Testis (tissue), 2 donors: ENCODE measurements at regions not wholly inside any gene's neighbourhood (a gene's known extent, or its start where the extent isn't known, plus 50 kb on each side); places are given as distances from the start of the nearest gene placed in this dataset.
A peak's percentile ranks its signal among the peaks of the same experiment; 100 is the strongest.

Experiments used
- POLR2A ChIP-seq: fragments of 450-650 bp; IDR thresholded peaks from one replicate; pipeline ENCODE4 v1.6.1; 2017; ENCODE audit warnings: antibody characterized with exemption, mild to moderate bottlenecking, moderate library complexity
- TF ChIP-seq, protein P1 (sequence below), 3 experiments: fragments of 450-650 bp in 2 of 3; fragments of 200-600 bp in 1 of 3; sonication (generic) in 1 of 3; IDR thresholded peaks; one replicate each; pipeline ENCODE4 v1.5.1; 2016 to 2019; ENCODE audit warnings: antibody characterized with exemption in 3 of 3, mild to moderate bottlenecking in 2 of 3, moderate library complexity in 1 of 3

DNA sequence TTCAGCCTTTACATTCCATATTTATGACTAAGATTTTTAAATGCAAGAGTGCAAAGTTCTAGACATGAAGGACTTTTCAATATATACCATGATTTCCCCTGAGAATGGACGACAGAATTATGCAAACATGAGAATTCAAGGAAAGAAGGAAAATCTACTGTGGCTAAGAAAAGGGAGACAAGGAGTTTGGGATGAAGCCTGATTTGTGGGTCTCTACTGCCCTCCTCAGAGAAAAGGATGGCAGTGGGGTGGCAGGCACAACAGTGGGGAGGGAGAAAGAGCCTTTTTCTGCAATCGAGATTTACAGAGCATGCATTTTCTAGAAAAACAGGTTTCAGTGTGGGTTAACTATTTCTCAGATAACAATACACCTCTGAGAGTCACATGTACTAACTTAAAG lies 466.9 kb upstream of the NRSN1 start:
- TF ChIP-seq, protein P1, sequence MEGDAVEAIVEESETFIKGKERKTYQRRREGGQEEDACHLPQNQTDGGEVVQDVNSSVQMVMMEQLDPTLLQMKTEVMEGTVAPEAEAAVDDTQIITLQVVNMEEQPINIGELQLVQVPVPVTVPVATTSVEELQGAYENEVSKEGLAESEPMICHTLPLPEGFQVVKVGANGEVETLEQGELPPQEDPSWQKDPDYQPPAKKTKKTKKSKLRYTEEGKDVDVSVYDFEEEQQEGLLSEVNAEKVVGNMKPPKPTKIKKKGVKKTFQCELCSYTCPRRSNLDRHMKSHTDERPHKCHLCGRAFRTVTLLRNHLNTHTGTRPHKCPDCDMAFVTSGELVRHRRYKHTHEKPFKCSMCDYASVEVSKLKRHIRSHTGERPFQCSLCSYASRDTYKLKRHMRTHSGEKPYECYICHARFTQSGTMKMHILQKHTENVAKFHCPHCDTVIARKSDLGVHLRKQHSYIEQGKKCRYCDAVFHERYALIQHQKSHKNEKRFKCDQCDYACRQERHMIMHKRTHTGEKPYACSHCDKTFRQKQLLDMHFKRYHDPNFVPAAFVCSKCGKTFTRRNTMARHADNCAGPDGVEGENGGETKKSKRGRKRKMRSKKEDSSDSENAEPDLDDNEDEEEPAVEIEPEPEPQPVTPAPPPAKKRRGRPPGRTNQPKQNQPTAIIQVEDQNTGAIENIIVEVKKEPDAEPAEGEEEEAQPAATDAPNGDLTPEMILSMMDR (IDR thresholded peaks at IDR 0.05): peak in 2 of 3 experiments; percentile 30 to 36
- no peak for TF ChIP-seq POLR2A
